HG03039 (cell line): ENCODE measurements at regions not wholly inside any gene's neighbourhood (a gene's known extent, or its start where the extent isn't known, plus 50 kb on each side); places are given as distances from the start of the nearest gene placed in this dataset.
"Not testable (repeated sequence)": the region's sequence is repeated elsewhere in the genome, so short reads cannot be mapped to it uniquely, and the experiment has no call there.

Experiments used
- ATAC-seq: cut with Tn5 transposase; IDR thresholded peaks from one replicate; pipeline ENCODE4 v1.9.1; 2021; ENCODE audit warnings: mild to moderate bottlenecking, moderate library complexity; ENCODE audit not compliant: unreplicated experiment

GRCh38 chr5:27119736-27120321 is 81.4 kb upstream of the CDH9 start:
- not testable (repeated sequence) for ATAC-seq

- no peak for ATAC-seq
Observed at GRCh38 chr5:27103486-27103885, 65.1 kb upstream of the CDH9 start.

GRCh38 chr5:27095761-27096160 is 57.4 kb upstream of the CDH9 start:
- ATAC-seq: not testable (repeated sequence)

GRCh38 chr5:27093279-27093678 is 54.9 kb upstream of the CDH9 start:
- no peak for ATAC-seq

- no peak for ATAC-seq
Observed at GRCh38 chr5:27091858-27092257, 53.5 kb upstream of the CDH9 start.

GRCh38 chr5:27088822-27089221 is 50.4 kb upstream of the CDH9 start:
- ATAC-seq: not testable (repeated sequence)
